A673 (cell line): ENCODE measurements at regions not wholly inside any gene's neighbourhood (a gene's known extent, or its start where the extent isn't known, plus 50 kb on each side); places are given as distances from the start of the nearest gene placed in this dataset.

Experiments
- BruUV-seq: library from RNA; stranded (reverse); fragments of 400-500 nt; replicated peaks from 2 replicates; lab custom pipeline; 2021; lab: Mats Ljungman, UMichigan
- CTCF ChIA-PET: fragments of 300-600 bp; sonication (Branson Sonifier 250); formaldehyde crosslinking; loops from one replicate; lab custom pipeline; 2022; ENCODE audit warnings: antibody characterized with exemption; lab: Charles Lee
- POLR2A ChIA-PET: fragments of 300-600 bp; sonication (Branson Sonifier 250); formaldehyde crosslinking; loops from one replicate; lab custom pipeline; 2022; ENCODE audit warnings: antibody characterized with exemption; ENCODE audit not compliant: low non-redundant PET; lab: Charles Lee
- DNase-seq: peaks from one replicate; pipeline ENCODE4 v3.0.0-alpha.2; 2015; ENCODE audit warnings: low spot score
- H3K27ac ChIP-seq: fragments of 200-600 bp; sonication (generic); 2 replicates; pipeline ENCODE4 v1.5.1; 2016; ENCODE audit warnings: mixed run types, low read depth, mild to moderate bottlenecking, mixed read lengths, antibody characterized with exemption, low read length; ENCODE audit not compliant: poor library complexity, severe bottlenecking
- H3K27me3 ChIP-seq: fragments of 200-600 bp; sonication (generic); replicated peaks from 2 replicates; pipeline ENCODE4 v1.6.1; 2017; ENCODE audit warnings: mixed run types, low read depth, mild to moderate bottlenecking, mixed read lengths, antibody characterized with exemption, low read length; ENCODE audit not compliant: insufficient read depth, poor library complexity
- H3K36me3 ChIP-seq: fragments of 200-600 bp; sonication (generic); 2 replicates; pipeline ENCODE4 v1.6.1; 2016; ENCODE audit warnings: mixed run types, mild to moderate bottlenecking, mixed read lengths, antibody characterized with exemption, low read length; ENCODE audit not compliant: insufficient read depth, poor library complexity, severe bottlenecking
- H3K4me1 ChIP-seq: fragments of 200-600 bp; sonication (generic); 2 replicates; pipeline ENCODE4 v1.6.1; 2017; ENCODE audit warnings: mixed run types, mild to moderate bottlenecking, mixed read lengths, antibody characterized with exemption, low read length; ENCODE audit not compliant: insufficient read depth, poor library complexity, severe bottlenecking
- H3K4me3 ChIP-seq: fragments of 200-600 bp; sonication (generic); 2 replicates; pipeline ENCODE4 v1.5.1; 2016; ENCODE audit warnings: low read depth, mixed run types, mild to moderate bottlenecking, mixed read lengths, low read length; ENCODE audit not compliant: poor library complexity, severe bottlenecking
- H3K9me3 ChIP-seq: fragments of 200-600 bp; sonication (generic); 2 replicates; pipeline ENCODE4 v1.6.1; 2016; ENCODE audit warnings: mixed run types, low read depth, mild to moderate bottlenecking, mixed read lengths, antibody characterized with exemption, low read length; ENCODE audit not compliant: poor library complexity, severe bottlenecking
- CTCF ChIP-seq: fragments of 300-800, 200-600 bp; sonication (generic); conservative IDR thresholded peaks from 2 replicates; pipeline ENCODE4 v1.5.1; 2017; ENCODE audit warnings: low read depth, mild to moderate bottlenecking, antibody characterized with exemption, low read length, moderate library complexity, mixed read lengths
- EZH2 ChIP-seq: fragments of 200-600 bp; sonication (generic); IDR thresholded peaks from 2 replicates; pipeline ENCODE4 v1.6.1; 2017; ENCODE audit warnings: borderline replicate concordance, low read depth, mild to moderate bottlenecking, mixed read lengths, antibody characterized with exemption, low read length; ENCODE audit not compliant: poor library complexity, severe bottlenecking
- intact Hi-C: fragments of 100-400 bp; cut with micrococcal nuclease; formaldehyde crosslinking; loops from one replicate; pipeline ENCODE4 v1.10.0; 2022; ENCODE audit not compliant: unreplicated experiment

GRCh38 chr1:233435622-233436021 is 108.1 kb downstream of the MAP3K21 start:
- Histone ChIP-seq H3K27ac (no peak overlapping the region), H3K27me3 (no peaks in the 10 kb centered on the region), H3K36me3 (no peaks in the 10 kb centered on the region), H3K4me1 (no peaks in the 10 kb centered on the region), H3K9me3 (no peaks in the 10 kb centered on the region), H3K4me3 (no peak overlapping the region)
- intact Hi-C loops, result no loop called here
- ChIA-PET CTCF (no interaction called here), POLR2A (no interaction called here)
- BruUV-seq, result no TSS peak
- no peak for DNase-seq
- TF ChIP-seq CTCF (no peak), EZH2 (no peak)

- H3K4me1 ChIP-seq, result no peaks in the 10 kb centered on the region
- DNase-seq, result no peak
- no peaks in the 10 kb centered on the region for H3K9me3 ChIP-seq
- no TSS peak for BruUV-seq
- no peaks in the 10 kb centered on the region for H3K36me3 ChIP-seq
- POLR2A ChIA-PET, result interaction anchor here (0.6 kb wide), 1 partner anchor 51 kb away, joined by 4 read pairs; no protein-coding TSS in a partner anchor
- H3K4me3 ChIP-seq, result no peak overlapping the region
- no peaks in the 10 kb centered on the region for H3K27me3 ChIP-seq
- CTCF ChIA-PET, result interaction anchor here (0.6 to 2.8 kb wide), 2 partner anchors 74 to 626 kb away, joined by 3 to 16 read pairs; no protein-coding TSS in a partner anchor
- TF ChIP-seq EZH2 (no peak), CTCF (no peak)
- intact Hi-C loops, result loop anchor here (1.0 to 2.0 kb wide), 2 partner anchors 351 to 625 kb away; no protein-coding TSS in a partner anchor
- no peak overlapping the region for H3K27ac ChIP-seq
These were observed 112.2 kb downstream of the MAP3K21 start for GRCh38 chr1:233439721-233440120.

GRCh38 chr1:233440951-233441401 is 113.5 kb downstream of the MAP3K21 start:
- POLR2A ChIA-PET, result no interaction called here
- no peak overlapping the region for H3K4me3 ChIP-seq
- H3K9me3 ChIP-seq, result no peaks in the 10 kb centered on the region
- H3K4me1 ChIP-seq, result no peaks in the 10 kb centered on the region
- CTCF ChIA-PET, result interaction anchor here (0.8 to 2.8 kb wide), 4 partner anchors 350 to 627 kb away, joined by 3 to 19 read pairs (median 10); no protein-coding TSS in a partner anchor
- BruUV-seq, result no TSS peak
- H3K27me3 ChIP-seq, result no peaks in the 10 kb centered on the region
- H3K27ac ChIP-seq, result no peak overlapping the region
- intact Hi-C loops, result loop anchor here (1.0 to 2.0 kb wide), 2 partner anchors 350 to 623 kb away; no protein-coding TSS in a partner anchor
- peak; percentile 83 for DNase-seq
- TF ChIP-seq CTCF (peak; percentile 74), EZH2 (no peak)
- H3K36me3 ChIP-seq, result no peaks in the 10 kb centered on the region
